Myocyte (in vitro differentiated cells): ENCODE measurements at regions not wholly inside any gene's neighbourhood (a gene's known extent, or its start where the extent isn't known, plus 50 kb on each side); places are given as distances from the start of the nearest gene placed in this dataset.
A peak's percentile ranks its signal among the peaks of the same experiment; 100 is the strongest.

Source experiments
- DNase-seq: peaks from one replicate; pipeline ENCODE4 v3.0.0-alpha.2; 2012; ENCODE audit warnings: low read depth

DNA sequence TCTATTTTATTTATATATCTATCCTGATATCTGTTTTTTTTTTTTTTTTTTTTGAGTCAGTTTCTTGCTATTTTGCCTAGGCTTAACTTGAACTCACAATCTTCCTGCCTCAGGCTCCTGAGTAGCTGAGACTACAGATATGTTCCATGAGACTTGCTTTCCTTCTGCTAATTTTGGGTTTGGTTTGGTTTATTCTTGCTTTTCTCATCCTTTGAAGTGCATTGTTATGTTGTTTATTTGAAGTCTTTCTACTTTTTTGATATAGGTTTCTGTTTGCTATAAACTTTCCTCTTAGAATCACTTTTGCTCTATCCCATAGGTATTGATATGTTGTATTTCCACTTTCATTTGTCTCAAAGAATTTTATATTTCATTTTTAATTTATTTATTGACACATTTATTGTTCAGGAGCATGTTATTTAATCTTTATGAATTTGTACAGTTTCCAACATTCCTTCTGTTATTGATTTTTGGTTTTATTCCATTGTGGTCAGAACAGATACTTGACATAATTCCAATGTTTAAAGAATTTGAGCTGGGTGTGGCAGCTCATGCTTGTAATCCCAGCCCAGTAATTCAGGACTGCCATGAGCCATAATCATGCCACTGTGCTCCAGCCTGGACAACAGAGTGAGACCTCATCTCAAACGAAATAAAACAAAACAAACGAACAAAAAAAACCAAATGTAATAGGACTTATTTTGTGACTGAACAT lies 62.3 kb upstream of the PLSCR4 start:
- DNase-seq, result peak; percentile 43

DNA sequence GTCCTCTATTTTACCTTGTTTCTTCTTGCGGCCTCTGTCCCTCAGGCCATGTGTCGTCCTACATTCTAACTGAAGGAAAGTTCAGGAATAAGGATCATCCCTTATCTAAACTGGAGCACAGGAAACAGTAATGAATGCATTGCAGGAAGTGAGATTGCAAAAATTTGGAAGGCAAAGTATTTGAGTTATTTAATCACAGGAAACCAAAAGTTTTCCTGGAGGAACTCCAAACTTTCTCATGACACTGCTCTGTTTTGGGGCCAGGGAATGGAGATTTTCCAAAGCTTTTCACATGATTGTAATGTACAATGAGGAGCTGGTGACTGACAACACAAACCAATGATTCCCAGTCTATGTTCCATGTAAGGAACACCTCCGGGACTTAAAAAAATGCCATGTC lies 57.8 kb upstream of the PLSCR4 start:
- DNase-seq, result peak; percentile 66

DNA sequence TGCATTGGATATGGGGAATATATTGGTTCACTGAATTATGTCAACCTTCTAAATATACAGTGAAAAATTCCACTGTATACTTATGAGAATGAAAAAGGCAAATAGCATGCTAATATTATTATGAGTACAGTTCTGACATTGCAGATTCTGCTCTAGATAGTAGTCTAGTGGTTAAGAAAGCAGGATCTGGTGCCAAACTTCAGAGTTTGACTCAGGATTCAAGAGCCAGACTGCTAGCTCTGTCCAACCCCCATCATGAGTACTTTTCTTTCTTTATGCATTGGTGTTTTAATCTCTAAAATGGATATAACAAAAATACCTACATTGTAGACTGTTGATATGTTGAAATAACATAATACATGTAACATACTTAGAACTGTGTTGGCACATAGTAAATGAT lies 57.3 kb upstream of the PLSCR4 start:
- DNase-seq, result peak; percentile 41

DNA sequence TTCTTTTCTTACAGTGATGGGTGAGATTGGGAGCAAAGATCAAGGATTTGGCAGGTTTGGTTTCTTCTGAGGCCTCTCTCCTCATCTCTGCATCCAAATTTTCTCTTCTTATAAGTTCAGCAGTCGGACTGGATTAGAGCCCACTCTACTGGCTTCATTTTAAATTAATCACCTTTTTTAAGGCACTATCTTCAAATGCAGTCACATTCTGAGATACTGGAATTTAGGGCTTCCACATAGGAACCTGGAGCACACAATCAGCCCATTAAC lies 56.5 kb upstream of the PLSCR4 start:
- no peak for DNase-seq

DNA sequence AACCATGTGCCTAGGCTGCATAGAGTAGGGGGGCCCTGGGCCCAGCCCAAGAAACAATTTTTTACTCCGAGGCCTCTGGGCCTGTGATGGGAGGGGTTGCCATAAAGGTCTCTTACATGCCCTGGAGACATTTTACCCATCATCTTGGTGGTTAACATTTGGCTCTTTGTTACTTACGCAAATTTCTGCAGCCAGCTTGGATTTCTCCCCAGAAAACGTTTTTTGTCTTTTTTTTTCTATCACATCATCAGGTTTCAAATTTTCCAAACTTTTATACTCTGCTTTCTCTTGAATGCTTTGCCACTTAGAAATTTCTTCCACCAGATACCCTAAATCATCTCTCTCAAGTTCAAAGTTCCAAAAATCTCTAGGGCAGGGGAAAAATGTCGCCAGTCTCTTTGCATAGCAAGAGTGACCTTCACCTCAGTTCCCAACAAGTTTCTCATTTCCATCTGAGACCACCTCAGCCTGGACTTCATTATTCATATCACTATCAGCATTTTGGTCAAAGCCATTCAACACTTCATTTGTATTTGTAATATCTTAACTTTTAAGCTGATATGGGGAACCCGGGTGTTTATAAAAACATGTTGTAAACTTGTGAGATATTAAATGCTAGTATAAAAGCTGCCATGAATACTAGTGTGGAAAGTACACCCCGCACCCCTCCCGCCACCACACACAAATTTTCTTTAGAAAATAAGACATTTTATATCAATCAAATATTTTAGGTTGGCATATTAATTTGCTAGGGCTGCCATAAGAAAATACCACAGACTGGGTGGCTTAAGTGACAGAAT lies 56.0 kb upstream of the PLSCR4 start:
- DNase-seq, result no peak

DNA sequence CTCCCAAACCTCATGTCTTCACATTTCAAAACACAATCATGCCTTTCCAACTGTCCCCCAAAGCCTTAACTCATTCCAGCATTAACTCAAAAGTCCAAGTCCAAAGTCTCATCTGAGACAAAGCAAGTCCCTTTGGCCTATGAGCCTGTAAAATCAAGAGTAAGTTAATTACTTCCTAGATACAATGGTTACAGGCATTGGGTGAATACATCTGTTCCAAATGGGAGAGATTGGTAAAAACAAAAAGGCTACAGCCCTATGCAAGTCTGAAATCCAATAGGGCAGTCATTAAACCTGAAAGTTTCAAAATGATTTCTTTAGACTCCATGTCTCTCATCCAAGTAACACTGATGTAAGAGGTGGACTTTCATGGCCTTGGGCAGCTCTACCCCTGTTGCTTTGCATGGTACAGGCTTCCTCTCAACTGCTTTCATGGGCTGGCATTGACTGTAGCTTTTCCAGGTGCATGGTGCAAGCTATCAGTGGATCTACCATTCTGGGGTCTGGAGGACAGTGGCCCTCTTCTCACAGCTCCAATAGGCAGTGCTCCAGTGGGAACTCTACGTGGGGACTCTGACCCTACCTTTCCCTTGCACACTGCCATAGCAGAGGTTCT lies 55.0 kb upstream of the PLSCR4 start:
- no peak for DNase-seq

DNA sequence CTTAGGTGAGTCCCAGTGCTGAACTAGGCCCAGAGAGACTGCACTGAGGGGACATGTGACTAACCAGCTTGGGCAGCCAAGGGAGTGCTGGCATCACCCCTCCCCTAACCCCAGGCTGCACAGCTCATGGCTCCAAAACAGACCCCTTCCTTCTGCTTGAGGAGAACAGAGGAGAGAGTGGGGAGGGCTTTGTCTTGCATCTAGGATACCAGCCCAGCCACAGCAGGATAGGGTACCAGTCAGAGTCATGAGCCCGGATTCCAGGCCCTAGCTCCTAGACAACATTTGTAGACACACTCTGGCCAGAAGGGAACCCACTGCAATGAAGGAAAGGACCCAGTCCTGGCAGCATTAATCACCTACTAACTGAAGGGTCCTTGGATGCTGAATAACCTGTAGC lies 49.9 kb upstream of the PLSCR4 start:
- DNase-seq, result no peak
